Aorta (tissue), 5 donors: ENCODE measurements at regions not wholly inside any gene's neighbourhood (a gene's known extent, or its start where the extent isn't known, plus 50 kb on each side); places are given as distances from the start of the nearest gene placed in this dataset.
"Not testable (repeated sequence)": the region's sequence is repeated elsewhere in the genome, so short reads cannot be mapped to it uniquely, and the experiment has no call there.

Source experiments
- ATAC-seq: fragments of 200-7000 bp; cut with Tn5 transposase; one replicate; pipeline ENCODE4 v1.9.1; 2022; ENCODE audit warnings: moderate library complexity; ENCODE audit not compliant: low FRiP score
- DNase-seq, 2 donors: peaks; one replicate each; pipeline ENCODE4 v3.0.0-alpha.2; 2020
- H3K27ac ChIP-seq, 2 donors: one replicate each; pipeline ENCODE4 v1.5.1; 2013; ENCODE audit warnings: low read length in 2 of 2, mild to moderate bottlenecking in 2 of 2, moderate library complexity in 2 of 2, control low read depth in 1 of 2, inconsistent platforms in 1 of 2, low read depth in 1 of 2
- H3K27me3 ChIP-seq, 2 donors: one replicate each; pipeline ENCODE4 v1.6.1; 2013; ENCODE audit warnings: control low read depth in 1 of 2, low read length in 1 of 2, mild to moderate bottlenecking in 1 of 2, moderate library complexity in 1 of 2; ENCODE audit not compliant: insufficient read depth in 2 of 2, control insufficient read depth in 1 of 2
- H3K36me3 ChIP-seq, 2 donors: one replicate each; pipeline ENCODE4 v1.6.1; 2013; ENCODE audit warnings: control low read depth in 1 of 2, low read length in 1 of 2, mild to moderate bottlenecking in 1 of 2; ENCODE audit not compliant: insufficient read depth in 2 of 2, control insufficient read depth in 1 of 2
- H3K4me1 ChIP-seq, 2 donors: one replicate each; pipeline ENCODE4 v1.6.1; 2013; ENCODE audit warnings: low read length in 2 of 2, control low read depth in 1 of 2, mild to moderate bottlenecking in 1 of 2, moderate library complexity in 1 of 2; ENCODE audit not compliant: insufficient read depth in 2 of 2, control insufficient read depth in 1 of 2
- H3K4me3 ChIP-seq, 2 donors: one replicate each; pipeline ENCODE4 v1.5.1; 2013; ENCODE audit warnings: low read length in 2 of 2, control low read depth in 1 of 2, mild to moderate bottlenecking in 1 of 2
- H3K9me3 ChIP-seq: one replicate; pipeline ENCODE4 v1.6.1; 2013; ENCODE audit warnings: mild to moderate bottlenecking, low read length; ENCODE audit not compliant: control insufficient read depth
- WGBS, 2 donors: extraction: QIAGEN DNeasy Blood & Tissue Kit; methylation state at CpG; one replicate each; pipeline ENCODE4 v1.1.7; 2013; 5-methylcytosine and 5-hydroxymethylcytosine counted together
- intact Hi-C, 2 donors: fragments of 100-400 bp; cut with DNase I; formaldehyde crosslinking; loops; one replicate each; pipeline versions ENCODE4 v1.14.2 to v1.15.0; 2022
- donor health status: healthy with polysubstance abuse.
- donor health status: Bipolar disorder and iron deficiency.
- donor health status: DM: no; HTN: no; CAD: no.
- donor health status: DM: no; HTN: no; CAD: no.
- donor health status: DM: yes; HTN: yes; CAD: no.

DNA sequence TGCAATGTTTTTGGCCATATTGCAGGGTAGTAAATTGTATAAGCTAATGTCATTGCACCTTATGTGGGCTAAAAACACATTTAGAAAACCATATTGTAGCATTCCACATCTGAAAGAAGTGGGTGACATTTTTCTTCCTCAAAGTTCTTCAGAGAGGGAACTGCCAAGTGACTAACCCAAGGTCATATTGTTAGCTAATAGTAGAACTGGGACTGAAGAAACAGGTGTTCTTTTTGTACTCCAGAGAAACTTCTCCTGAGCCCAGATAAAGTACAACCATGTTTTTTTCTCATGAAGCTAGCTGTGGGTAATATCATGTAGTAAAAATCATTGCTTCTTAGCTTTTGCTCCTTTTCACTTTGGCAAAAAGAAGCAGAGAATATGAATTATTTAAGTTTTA lies 333.0 kb downstream of the NSUN3 start:
- Histone ChIP-seq H3K27me3 (no peaks in the 10 kb centered on the region), H3K4me1 (no peaks in the 10 kb centered on the region), H3K4me3 (no peak overlapping the region), H3K9me3 (no peaks in the 10 kb centered on the region), H3K36me3 (no peaks in the 10 kb centered on the region), H3K27ac (no peak overlapping the region)
- DNase-seq (no peak), ATAC-seq (no peak)
- intact Hi-C loops, result no loop called here

DNA sequence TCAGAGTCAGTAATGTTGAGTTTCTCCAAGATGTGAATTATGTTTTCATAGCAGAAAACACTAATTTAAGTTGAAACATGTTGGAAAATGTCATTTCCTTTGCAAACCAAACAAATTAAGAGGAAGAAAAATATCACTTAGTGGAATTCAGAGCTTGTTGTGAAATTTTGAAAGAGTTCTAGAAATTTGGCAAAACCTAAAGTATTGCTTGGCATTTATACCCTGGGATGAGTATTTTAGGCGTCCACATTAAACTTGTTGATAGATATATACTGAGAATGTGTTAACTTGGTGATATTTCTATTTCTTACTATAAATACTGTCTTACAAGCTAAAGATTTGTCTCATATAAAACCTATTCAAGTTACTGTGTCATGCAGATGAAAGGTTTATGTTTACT lies 335.2 kb downstream of the NSUN3 start:
- H3K27ac ChIP-seq, result no peak overlapping the region
- H3K36me3 ChIP-seq, result no peaks in the 10 kb centered on the region
- no peaks in the 10 kb centered on the region for H3K27me3 ChIP-seq
- 14 to 16% methylated on average over 1 of the region's 1 CpG for WGBS, 2 donors
- DNase-seq, result no peak
- H3K4me1 ChIP-seq, result no peaks in the 10 kb centered on the region
- ATAC-seq, result no peak
- H3K9me3 ChIP-seq, result no peaks in the 10 kb centered on the region
- intact Hi-C loops, result no loop called here
- no peak overlapping the region for H3K4me3 ChIP-seq

DNA sequence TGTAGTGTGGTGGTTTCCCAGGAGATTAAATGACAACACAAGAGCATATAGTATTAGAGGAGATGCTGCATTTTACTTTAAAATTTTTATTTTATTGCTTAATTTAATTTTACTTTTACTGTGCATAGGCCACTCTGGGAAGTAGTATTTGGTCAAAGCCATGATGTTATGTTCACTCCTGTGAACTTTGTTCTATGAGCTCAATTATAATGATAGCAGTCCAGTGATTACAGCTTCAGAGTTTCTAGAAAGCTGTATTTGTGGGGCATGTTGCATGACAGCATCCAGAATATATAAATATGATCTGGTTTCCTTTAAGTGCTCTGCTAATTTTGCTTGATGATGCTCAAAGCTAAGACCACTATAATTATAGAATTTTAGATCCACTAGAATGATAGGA lies 338.6 kb downstream of the NSUN3 start:
- Histone ChIP-seq H3K4me3 (no peak overlapping the region), H3K4me1 (no peaks in the 10 kb centered on the region), H3K9me3 (no peaks in the 10 kb centered on the region), H3K27ac (no peak overlapping the region), H3K27me3 (no peaks in the 10 kb centered on the region), H3K36me3 (no peaks in the 10 kb centered on the region)
- intact Hi-C loops, result no loop called here
- ATAC-seq (no peak), DNase-seq (no peak)

DNA sequence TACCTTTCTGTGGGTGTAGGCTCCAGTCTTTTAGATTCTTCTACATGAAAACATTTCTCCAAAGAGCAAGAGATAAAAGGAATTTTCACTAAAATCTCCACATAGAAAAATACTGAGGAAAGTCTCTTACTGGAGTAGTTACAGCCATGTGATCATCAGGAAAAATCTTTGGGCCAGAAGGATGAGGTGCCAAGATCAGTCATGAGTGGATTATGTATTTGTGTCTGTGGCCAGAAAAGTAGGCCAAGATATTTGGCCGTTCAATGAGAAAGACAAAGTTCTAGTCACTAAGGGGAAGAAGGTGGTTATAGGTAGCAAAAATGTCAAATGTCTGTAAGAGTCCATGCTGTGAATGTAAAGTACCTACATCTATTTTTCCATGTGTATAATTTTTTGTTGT lies 339.3 kb downstream of the NSUN3 start:
- DNase-seq (no peak), ATAC-seq (no peak)
- Histone ChIP-seq H3K4me1 (no peaks in the 10 kb centered on the region), H3K9me3 (no peaks in the 10 kb centered on the region), H3K27me3 (no peaks in the 10 kb centered on the region), H3K4me3 (no peak overlapping the region), H3K27ac (no peak overlapping the region), H3K36me3 (no peaks in the 10 kb centered on the region)
- intact Hi-C loops, result no loop called here
- WGBS, 2 donors, result 24 to 47% methylated on average over 1 of the region's 1 CpG

DNA sequence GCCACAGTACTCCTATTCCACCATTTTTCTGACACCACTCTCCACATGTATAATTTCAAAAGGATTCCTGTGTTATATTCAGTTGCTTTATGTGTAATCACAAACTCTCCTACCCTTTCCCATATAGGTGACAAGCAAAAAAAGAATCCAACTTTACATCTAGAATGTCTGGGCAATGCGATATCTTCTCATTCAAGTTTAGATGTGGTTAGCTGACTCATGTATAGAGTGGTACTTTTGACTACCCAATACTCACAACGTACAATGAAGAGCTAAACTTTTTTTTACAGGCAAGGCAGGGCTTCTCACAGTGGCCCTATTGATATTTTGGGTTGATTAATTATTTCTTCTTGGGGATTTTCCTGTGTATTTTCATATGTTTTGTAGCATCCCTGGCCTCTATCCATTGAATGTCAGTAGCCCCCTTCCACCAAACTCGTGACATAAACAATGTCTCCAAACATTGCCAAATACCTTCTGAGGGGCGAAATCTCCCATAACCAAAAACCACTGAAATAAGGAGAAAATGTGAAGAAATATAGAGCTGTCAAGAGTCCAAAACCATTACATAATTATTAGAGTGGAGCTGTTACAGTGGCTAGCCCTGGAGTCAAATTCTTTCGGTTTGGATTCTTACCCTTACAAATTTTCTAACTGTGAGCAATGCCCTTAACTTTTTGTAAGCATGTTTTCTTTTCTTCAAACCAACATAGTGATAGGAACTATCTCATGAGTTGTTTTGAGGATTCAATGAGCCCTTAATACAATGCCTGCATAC lies 342.6 kb downstream of the NSUN3 start:
- intact Hi-C loops, result no loop called here
- Histone ChIP-seq H3K27ac (no peak overlapping the region), H3K4me3 (no peak overlapping the region), H3K27me3 (no peaks in the 10 kb centered on the region), H3K4me1 (no peaks in the 10 kb centered on the region), H3K9me3 (no peaks in the 10 kb centered on the region), H3K36me3 (no peaks in the 10 kb centered on the region)
- WGBS, 2 donors, result 79 to 80% methylated on average over 5 of the region's 5 CpGs
- ATAC-seq (no peak), DNase-seq (no peak)

DNA sequence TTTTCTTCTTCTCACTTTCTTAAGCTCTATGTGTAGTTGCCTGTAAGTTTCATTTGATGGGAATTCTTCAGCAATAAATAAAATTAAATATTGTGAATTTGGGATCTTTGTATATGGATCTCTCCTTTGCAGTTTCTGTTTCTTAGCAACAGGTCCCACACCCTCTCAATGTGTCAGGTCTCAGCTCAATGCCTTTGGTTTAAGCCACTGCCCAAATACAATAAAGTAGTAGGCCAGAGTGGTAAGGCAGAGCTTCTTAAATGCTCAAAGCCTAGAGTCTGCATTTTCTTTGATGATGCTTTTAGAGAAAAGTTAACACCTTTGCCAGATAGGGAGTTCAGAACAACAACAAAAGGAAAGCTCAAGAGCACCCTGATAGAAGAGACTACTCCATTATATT lies 343.7 kb downstream of the NSUN3 start:
- Histone ChIP-seq H3K27me3 (no peaks in the 10 kb centered on the region), H3K9me3 (no peaks in the 10 kb centered on the region), H3K27ac (no peak overlapping the region), H3K36me3 (no peaks in the 10 kb centered on the region), H3K4me3 (no peak overlapping the region), H3K4me1 (no peaks in the 10 kb centered on the region)
- ATAC-seq, result no peak
- intact Hi-C loops, result no loop called here
- DNase-seq, result no peak

DNA sequence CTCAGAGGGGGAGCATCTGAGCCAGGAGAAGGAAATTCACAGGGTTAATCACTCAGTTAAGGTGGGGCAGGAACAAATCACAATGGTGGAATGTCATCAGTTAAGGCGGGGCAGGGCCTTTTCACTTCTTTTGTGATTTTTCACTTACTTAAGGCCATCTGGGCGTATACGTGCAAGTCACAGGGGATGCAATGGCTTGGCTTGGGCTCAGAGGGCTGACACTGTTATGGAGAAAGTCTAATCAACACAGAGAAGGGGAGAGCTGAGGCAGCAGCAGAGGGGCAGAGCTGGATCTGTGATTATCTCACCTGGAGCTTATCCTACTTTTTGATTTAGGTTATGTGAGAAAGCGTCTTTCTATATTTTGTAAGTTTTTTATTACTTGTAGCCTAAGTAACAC lies 350.1 kb downstream of the NSUN3 start:
- H3K4me1 ChIP-seq, H3K9me3 ChIP-seq, H3K4me3 ChIP-seq, H3K27me3 ChIP-seq, ATAC-seq, H3K36me3 ChIP-seq, intact Hi-C loops, DNase-seq, H3K27ac ChIP-seq: not testable (repeated sequence)
- WGBS, 2 donors, result 82 to 83% methylated on average over 4 of the region's 4 CpGs

DNA sequence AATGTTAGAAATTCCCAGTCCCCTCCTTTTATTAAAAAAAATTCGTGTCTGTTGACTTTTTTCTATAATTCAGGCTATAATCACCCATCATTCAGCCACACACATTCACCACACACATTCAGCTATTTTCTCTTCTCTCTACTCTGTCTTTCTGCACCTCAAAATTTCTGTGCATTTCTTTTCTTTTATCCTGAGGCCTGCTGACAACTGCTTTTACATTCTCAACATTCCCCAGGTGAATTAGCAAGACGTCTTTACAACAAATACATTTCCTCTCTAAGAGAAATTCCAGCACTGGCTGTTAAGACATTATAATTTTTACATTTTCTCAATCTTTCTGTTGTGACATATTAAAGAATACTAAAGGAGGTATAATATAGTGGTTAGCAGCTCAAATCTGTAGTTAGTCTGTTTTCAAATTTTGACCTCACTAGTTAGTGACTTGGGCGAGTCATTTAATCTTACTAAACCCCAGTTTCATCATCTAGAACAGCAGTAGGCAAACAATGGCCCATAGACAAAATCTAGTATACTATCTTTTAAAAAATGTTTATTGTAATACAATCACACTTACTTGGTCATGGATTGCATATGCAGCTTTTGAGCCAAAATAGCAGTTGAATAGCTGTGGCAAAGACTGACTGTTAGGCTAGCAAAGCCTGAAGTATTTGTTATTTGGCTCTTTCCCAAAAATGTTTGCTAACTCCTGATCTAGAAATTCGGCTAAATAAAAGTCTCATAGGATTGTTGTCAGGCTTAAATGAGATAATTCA lies 350.7 kb downstream of the NSUN3 start:
- 51 to 60% methylated on average over 4 of the region's 4 CpGs for WGBS, 2 donors
- intact Hi-C loops, result no loop called here
- Histone ChIP-seq H3K9me3 (no peaks in the 10 kb centered on the region), H3K4me3 (no peak overlapping the region), H3K4me1 (no peaks in the 10 kb centered on the region), H3K36me3 (no peaks in the 10 kb centered on the region), H3K27ac (no peak overlapping the region), H3K27me3 (no peaks in the 10 kb centered on the region)
- no peak for DNase-seq
- ATAC-seq, result no peak

DNA sequence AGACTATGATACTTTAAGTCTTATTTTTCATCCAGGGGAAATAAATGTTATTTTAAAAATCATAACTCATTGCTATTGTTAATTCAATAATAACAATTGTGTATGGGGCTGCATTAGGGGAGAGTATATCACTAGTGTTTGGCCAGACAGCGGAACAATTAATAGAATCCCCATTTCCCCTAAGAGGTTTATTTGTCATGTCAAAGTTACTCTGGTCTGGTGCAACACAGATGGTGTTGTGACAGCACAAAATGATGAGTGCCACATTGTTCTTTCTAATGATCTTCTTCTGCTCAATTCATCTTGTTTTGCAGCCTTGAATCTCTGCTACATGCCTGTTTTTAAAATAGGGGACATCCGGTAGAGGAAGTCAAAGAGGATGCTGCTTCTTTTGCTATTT lies 351.6 kb downstream of the NSUN3 start:
- no peak overlapping the region for H3K4me3 ChIP-seq
- no peaks in the 10 kb centered on the region for H3K4me1 ChIP-seq
- H3K9me3 ChIP-seq, result no peaks in the 10 kb centered on the region
- intact Hi-C loops, result no loop called here
- H3K27ac ChIP-seq, result no peak overlapping the region
- DNase-seq (no peak), ATAC-seq (no peak)
- no peaks in the 10 kb centered on the region for H3K27me3 ChIP-seq
- WGBS, 2 donors, result 45 to 66% methylated on average over 2 of the region's 2 CpGs
- H3K36me3 ChIP-seq, result no peaks in the 10 kb centered on the region
